ENCODE measurements at regions not wholly inside any gene's neighbourhood (a gene's known extent, or its start where the extent isn't known, plus 50 kb on each side); places are given as distances from the start of the nearest gene placed in this dataset.

DNA sequence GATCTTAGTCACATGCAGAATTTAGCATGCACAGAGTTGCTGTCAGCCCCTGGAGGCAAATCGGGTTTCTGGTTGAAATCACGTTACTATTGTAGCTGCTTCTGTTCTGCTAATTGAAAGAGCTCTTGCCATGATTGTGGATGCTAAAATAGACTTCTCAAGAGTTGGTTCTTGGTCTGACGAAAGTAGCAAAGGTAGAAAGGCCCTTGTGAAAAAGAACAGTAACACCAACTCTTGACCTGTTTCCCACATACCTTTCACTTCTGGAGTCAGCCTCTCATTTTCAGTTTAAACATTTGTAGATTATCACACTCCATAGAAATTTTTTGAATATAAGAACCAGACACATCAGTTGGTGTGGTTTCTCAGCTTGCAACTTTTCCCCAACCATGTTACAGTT is 110.0 kb upstream of the EPB41L3 start:
- no peaks in the 10 kb centered on the region for H3K36me3 ChIP-seq (ENCODE audit: control insufficient read depth in 1 of 2, insufficient read depth in 2 of 2, low read length in 2 of 2)
- H3K27me3 ChIP-seq (ENCODE audit: control insufficient read depth in 1 of 2, insufficient read depth in 2 of 2, low read length in 2 of 2) = no peaks in the 10 kb centered on the region
- no peak overlapping the region for H3K9ac ChIP-seq (ENCODE audit: low read depth in 1 of 2, low read length in 2 of 2)
- H3K9me3 ChIP-seq (ENCODE audit: control insufficient read depth in 1 of 2, low read length in 2 of 2) = no peaks in the 10 kb centered on the region
- no peak overlapping the region for H3K27ac ChIP-seq (ENCODE audit: low read depth, low read length)
- H3K4me3 ChIP-seq (ENCODE audit: low read depth in 1 of 2, low read length in 2 of 2) = no peak overlapping the region
- H3K4me1 ChIP-seq (ENCODE audit: control insufficient read depth in 1 of 2, insufficient read depth in 2 of 2, low read length in 2 of 2) = no peaks in the 10 kb centered on the region

GRCh38 chr18:5651736-5652135 is 107.9 kb upstream of the EPB41L3 start:
- H3K4me3 ChIP-seq (ENCODE audit: low read depth in 1 of 2, low read length in 2 of 2) = no peak overlapping the region
- H3K27ac ChIP-seq (ENCODE audit: low read depth, low read length) = no peak overlapping the region
- no peak overlapping the region for H3K9ac ChIP-seq (ENCODE audit: low read depth in 1 of 2, low read length in 2 of 2)
- no peaks in the 10 kb centered on the region for H3K27me3 ChIP-seq (ENCODE audit: control insufficient read depth in 1 of 2, insufficient read depth in 2 of 2, low read length in 2 of 2)
- H3K9me3 ChIP-seq (ENCODE audit: control insufficient read depth in 1 of 2, low read length in 2 of 2) = no peaks in the 10 kb centered on the region
- no peaks in the 10 kb centered on the region for H3K4me1 ChIP-seq (ENCODE audit: control insufficient read depth in 1 of 2, insufficient read depth in 2 of 2, low read length in 2 of 2)
- H3K36me3 ChIP-seq (ENCODE audit: control insufficient read depth in 1 of 2, insufficient read depth in 2 of 2, low read length in 2 of 2) = no peaks in the 10 kb centered on the region

GRCh38 chr18:5649439-5649838 is 105.6 kb upstream of the EPB41L3 start:
- Histone ChIP-seq H3K9me3 (ENCODE audit: control insufficient read depth in 1 of 2, low read length in 2 of 2) (no peaks in the 10 kb centered on the region), H3K36me3 (ENCODE audit: control insufficient read depth in 1 of 2, insufficient read depth in 2 of 2, low read length in 2 of 2) (no peaks in the 10 kb centered on the region), H3K9ac (ENCODE audit: low read depth in 1 of 2, low read length in 2 of 2) (no peak overlapping the region)

GRCh38 chr18:5646739-5647138 is 102.9 kb upstream of the EPB41L3 start:
- Histone ChIP-seq H3K9ac (ENCODE audit: low read depth in 1 of 2, low read length in 2 of 2) (no peak overlapping the region), H3K27me3 (ENCODE audit: control insufficient read depth in 1 of 2, insufficient read depth in 2 of 2, low read length in 2 of 2) (no peaks in the 10 kb centered on the region), H3K9me3 (ENCODE audit: control insufficient read depth in 1 of 2, low read length in 2 of 2) (no peaks in the 10 kb centered on the region), H3K36me3 (ENCODE audit: control insufficient read depth in 1 of 2, insufficient read depth in 2 of 2, low read length in 2 of 2) (no peaks in the 10 kb centered on the region), H3K27ac (ENCODE audit: low read depth, low read length) (no peak overlapping the region), H3K4me3 (ENCODE audit: low read depth in 1 of 2, low read length in 2 of 2) (no peak overlapping the region), H3K4me1 (ENCODE audit: control insufficient read depth in 1 of 2, insufficient read depth in 2 of 2, low read length in 2 of 2) (peaks cover 9 to 16% of the 10 kb centered on the region in 2 donors)

More at GRCh38 chr18:5649439-5649838, 105.6 kb upstream of the EPB41L3 start:
- H3K4me3 ChIP-seq (ENCODE audit: low read depth in 1 of 2, low read length in 2 of 2) = no peak overlapping the region
- H3K27me3 ChIP-seq (ENCODE audit: control insufficient read depth in 1 of 2, insufficient read depth in 2 of 2, low read length in 2 of 2) = no peaks in the 10 kb centered on the region
- H3K4me1 ChIP-seq (ENCODE audit: control insufficient read depth in 1 of 2, insufficient read depth in 2 of 2, low read length in 2 of 2) = peaks cover 0 to 1% of the 10 kb centered on the region in 2 donors
- no peak overlapping the region for H3K27ac ChIP-seq (ENCODE audit: low read depth, low read length)

DNA sequence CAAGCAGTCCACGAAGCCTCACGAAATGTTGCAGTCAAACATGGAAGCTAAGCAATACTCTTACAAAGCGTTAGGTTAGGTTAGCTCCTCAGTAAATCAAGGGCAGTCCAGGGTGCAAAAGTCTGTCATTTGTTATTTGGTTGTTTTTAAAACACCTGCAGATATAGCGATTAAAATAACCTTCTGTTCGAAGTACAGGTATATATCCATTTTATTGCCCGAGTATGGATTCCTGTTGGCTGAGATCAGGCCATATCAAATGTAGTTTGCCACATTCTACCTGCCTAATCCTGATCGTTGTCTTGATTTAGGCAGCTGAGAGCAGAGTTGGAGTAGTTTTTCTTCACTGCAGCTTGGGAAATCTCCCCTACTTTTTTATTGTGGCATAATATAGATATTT is 99.5 kb upstream of the EPB41L3 start:
- no peaks in the 10 kb centered on the region for H3K27me3 ChIP-seq (ENCODE audit: control insufficient read depth in 1 of 2, insufficient read depth in 2 of 2, low read length in 2 of 2)
- H3K9ac ChIP-seq (ENCODE audit: low read depth in 1 of 2, low read length in 2 of 2) = no peak overlapping the region
- no peaks in the 10 kb centered on the region for H3K36me3 ChIP-seq (ENCODE audit: control insufficient read depth in 1 of 2, insufficient read depth in 2 of 2, low read length in 2 of 2)
- H3K4me1 ChIP-seq (ENCODE audit: control insufficient read depth in 1 of 2, insufficient read depth in 2 of 2, low read length in 2 of 2) = peaks cover 9 to 16% of the 10 kb centered on the region in 2 donors
- no peaks in the 10 kb centered on the region for H3K9me3 ChIP-seq (ENCODE audit: control insufficient read depth in 1 of 2, low read length in 2 of 2)
- H3K4me3 ChIP-seq (ENCODE audit: low read depth in 1 of 2, low read length in 2 of 2) = no peak overlapping the region
- no peak overlapping the region for H3K27ac ChIP-seq (ENCODE audit: low read depth, low read length)

DNA sequence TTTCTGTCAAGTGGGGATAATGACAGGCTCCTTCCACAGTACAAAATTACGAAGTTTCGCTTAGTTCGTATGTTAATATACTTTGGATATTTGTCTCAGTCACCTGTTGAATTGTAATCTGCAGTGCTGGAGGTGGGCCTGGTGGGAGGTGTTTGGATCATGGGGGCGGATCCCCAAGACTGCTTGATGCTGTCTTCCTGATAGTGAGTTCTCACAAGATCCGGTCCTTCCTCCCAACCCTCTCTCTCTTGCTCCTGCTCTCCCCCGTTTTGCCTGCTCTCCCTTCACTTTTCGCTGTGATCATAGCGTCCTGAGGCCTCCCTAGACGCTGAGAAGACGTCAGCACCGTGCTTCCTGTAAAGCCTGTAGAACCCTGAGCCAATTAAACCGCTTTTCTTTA is 97.1 kb upstream of the EPB41L3 start:
- Histone ChIP-seq H3K9me3 (ENCODE audit: control insufficient read depth in 1 of 2, low read length in 2 of 2) (no peaks in the 10 kb centered on the region), H3K36me3 (ENCODE audit: control insufficient read depth in 1 of 2, insufficient read depth in 2 of 2, low read length in 2 of 2) (no peaks in the 10 kb centered on the region), H3K27ac (ENCODE audit: low read depth, low read length) (no peak overlapping the region), H3K4me3 (ENCODE audit: low read depth in 1 of 2, low read length in 2 of 2) (no peak overlapping the region), H3K9ac (ENCODE audit: low read depth in 1 of 2, low read length in 2 of 2) (no peak overlapping the region), H3K4me1 (ENCODE audit: control insufficient read depth in 1 of 2, insufficient read depth in 2 of 2, low read length in 2 of 2) (peaks cover 9 to 16% of the 10 kb centered on the region in 2 donors), H3K27me3 (ENCODE audit: control insufficient read depth in 1 of 2, insufficient read depth in 2 of 2, low read length in 2 of 2) (no peaks in the 10 kb centered on the region)

DNA sequence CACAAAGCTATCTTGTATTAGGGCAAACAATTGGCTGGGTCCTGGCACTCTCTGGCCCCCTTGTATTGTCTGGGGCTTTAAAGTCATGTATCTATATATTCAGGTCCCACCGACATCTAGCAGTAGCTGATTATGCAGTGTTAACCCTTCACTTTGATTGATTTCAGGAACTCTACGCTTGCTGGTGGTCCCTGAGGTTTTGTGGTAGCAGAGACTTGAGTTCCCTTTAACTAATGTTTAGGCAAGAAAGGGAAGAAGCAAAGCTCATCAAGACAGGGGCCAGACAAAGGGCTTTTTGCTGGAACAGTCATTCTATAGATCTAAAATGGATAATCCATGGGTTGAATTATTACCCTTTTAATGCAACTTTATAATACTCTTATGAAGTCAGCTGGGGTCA is 95.3 kb upstream of the EPB41L3 start:
- H3K27me3 ChIP-seq (ENCODE audit: control insufficient read depth in 1 of 2, insufficient read depth in 2 of 2, low read length in 2 of 2) = no peaks in the 10 kb centered on the region
- H3K4me3 ChIP-seq (ENCODE audit: low read depth in 1 of 2, low read length in 2 of 2) = no peak overlapping the region
- no peaks in the 10 kb centered on the region for H3K36me3 ChIP-seq (ENCODE audit: control insufficient read depth in 1 of 2, insufficient read depth in 2 of 2, low read length in 2 of 2)
- H3K9me3 ChIP-seq (ENCODE audit: control insufficient read depth in 1 of 2, low read length in 2 of 2) = no peaks in the 10 kb centered on the region
- no peak overlapping the region for H3K27ac ChIP-seq (ENCODE audit: low read depth, low read length)
- H3K4me1 ChIP-seq (ENCODE audit: control insufficient read depth in 1 of 2, insufficient read depth in 2 of 2, low read length in 2 of 2) = peaks cover 7 to 11% of the 10 kb centered on the region in 2 donors
- no peak overlapping the region for H3K9ac ChIP-seq (ENCODE audit: low read depth in 1 of 2, low read length in 2 of 2)

GRCh38 chr18:5632041-5632440 is 88.2 kb upstream of the EPB41L3 start:
- no peaks in the 10 kb centered on the region for H3K36me3 ChIP-seq (ENCODE audit: control insufficient read depth in 1 of 2, insufficient read depth in 2 of 2, low read length in 2 of 2)
- no peak overlapping the region for H3K27ac ChIP-seq (ENCODE audit: low read depth, low read length)
- H3K9me3 ChIP-seq (ENCODE audit: control insufficient read depth in 1 of 2, low read length in 2 of 2) = no peaks in the 10 kb centered on the region
- H3K27me3 ChIP-seq (ENCODE audit: control insufficient read depth in 1 of 2, insufficient read depth in 2 of 2, low read length in 2 of 2) = peaks cover 0 to 4% of the 10 kb centered on the region in 2 donors
- H3K4me1 ChIP-seq (ENCODE audit: control insufficient read depth in 1 of 2, insufficient read depth in 2 of 2, low read length in 2 of 2) = peaks cover 14 to 26% of the 10 kb centered on the region in 2 donors
- no peak overlapping the region for H3K9ac ChIP-seq (ENCODE audit: low read depth in 1 of 2, low read length in 2 of 2)
- no peak overlapping the region for H3K4me3 ChIP-seq (ENCODE audit: low read depth in 1 of 2, low read length in 2 of 2)

GRCh38 chr18:5630900-5631413 is 87.2 kb upstream of the EPB41L3 start:
- Histone ChIP-seq H3K9ac (ENCODE audit: low read depth in 1 of 2, low read length in 2 of 2) (no peak overlapping the region), H3K4me3 (ENCODE audit: low read depth in 1 of 2, low read length in 2 of 2) (peak overlapping the region in 1 of 2 donors; percentile 28), H3K27ac (ENCODE audit: low read depth, low read length) (no peak overlapping the region)

DNA sequence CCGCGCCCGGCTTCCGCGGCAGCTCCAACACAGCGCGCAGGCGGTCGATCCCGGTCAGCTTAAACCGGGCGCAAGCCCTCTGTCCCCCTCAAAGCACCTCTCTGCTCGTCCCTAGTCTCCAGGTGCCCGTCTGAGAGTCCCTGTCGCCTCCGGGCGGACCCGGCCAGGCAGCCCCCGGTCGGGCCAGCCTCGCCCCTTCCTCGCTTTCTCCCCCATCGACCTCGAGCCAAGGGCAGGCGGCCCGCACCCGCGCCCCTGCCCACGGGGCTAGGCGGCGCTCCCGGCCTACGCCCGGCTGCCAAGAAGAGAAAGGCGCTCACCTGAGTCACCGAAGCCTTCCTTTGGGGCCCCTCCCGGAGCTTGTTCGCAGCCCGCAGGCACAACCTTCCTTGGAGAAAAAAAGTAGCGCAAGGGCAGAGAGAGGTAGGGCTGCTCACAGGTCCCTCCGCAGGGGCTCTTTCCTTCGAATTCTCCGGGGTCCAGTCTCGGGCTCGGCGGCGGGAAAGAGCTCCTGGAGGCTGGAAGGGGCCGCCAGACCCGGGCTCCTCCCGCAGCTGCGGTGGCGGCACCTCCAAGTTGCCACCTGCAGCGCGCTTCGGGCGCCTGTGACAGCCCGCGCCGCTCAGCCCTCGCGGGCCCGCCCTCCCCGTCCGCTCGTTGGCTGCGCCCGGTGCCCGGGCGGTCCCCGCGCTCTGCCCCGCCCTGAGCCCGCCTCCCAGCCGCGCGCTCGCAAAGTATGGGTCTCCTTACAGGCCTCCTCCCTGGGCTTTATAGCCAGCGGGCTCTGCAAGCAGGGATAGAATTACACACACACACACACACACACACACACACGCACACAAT is 86.5 kb upstream of the EPB41L3 start:
- peak overlapping the region; percentile 83 for H3K27ac ChIP-seq (ENCODE audit: low read depth, low read length)
- peak overlapping the region; percentile 77 to 79 for H3K4me3 ChIP-seq (ENCODE audit: low read depth in 1 of 2, low read length in 2 of 2)
- no peaks in the 10 kb centered on the region for H3K9me3 ChIP-seq (ENCODE audit: control insufficient read depth in 1 of 2, low read length in 2 of 2)
- H3K4me1 ChIP-seq (ENCODE audit: control insufficient read depth in 1 of 2, insufficient read depth in 2 of 2, low read length in 2 of 2) = peaks cover 26 to 42% of the 10 kb centered on the region in 2 donors
- no peaks in the 10 kb centered on the region for H3K36me3 ChIP-seq (ENCODE audit: control insufficient read depth in 1 of 2, insufficient read depth in 2 of 2, low read length in 2 of 2)
- peak overlapping the region; percentile 68 to 71 for H3K9ac ChIP-seq (ENCODE audit: low read depth in 1 of 2, low read length in 2 of 2)
- H3K27me3 ChIP-seq (ENCODE audit: control insufficient read depth in 1 of 2, insufficient read depth in 2 of 2, low read length in 2 of 2) = peaks cover 0 to 7% of the 10 kb centered on the region in 2 donors

More at GRCh38 chr18:5630900-5631413, 87.2 kb upstream of the EPB41L3 start:
- Histone ChIP-seq H3K4me1 (ENCODE audit: control insufficient read depth in 1 of 2, insufficient read depth in 2 of 2, low read length in 2 of 2) (peaks cover 23 to 35% of the 10 kb centered on the region in 2 donors), H3K27me3 (ENCODE audit: control insufficient read depth in 1 of 2, insufficient read depth in 2 of 2, low read length in 2 of 2) (peaks cover 0 to 4% of the 10 kb centered on the region in 2 donors), H3K9me3 (ENCODE audit: control insufficient read depth in 1 of 2, low read length in 2 of 2) (no peaks in the 10 kb centered on the region), H3K36me3 (ENCODE audit: control insufficient read depth in 1 of 2, insufficient read depth in 2 of 2, low read length in 2 of 2) (no peaks in the 10 kb centered on the region)
